WTC11 (cell line): ENCODE measurements at regions not wholly inside any gene's neighbourhood (a gene's known extent, or its start where the extent isn't known, plus 50 kb on each side); places are given as distances from the start of the nearest gene placed in this dataset.
"Not testable (repeated sequence)": the region's sequence is repeated elsewhere in the genome, so short reads cannot be mapped to it uniquely, and the experiment has no call there.

Experiments used
- ATAC-seq: fragments of 200-7000 bp; cut with Tn5 transposase; 2 replicates; pipeline ENCODE4 v1.10.0; 2021; ENCODE audit warnings: mild to moderate bottlenecking, moderate library complexity
- CTCF ChIA-PET: fragments of 300-600 bp; sonication (Branson Sonifier 250); formaldehyde crosslinking; loops from one replicate; lab custom pipeline; 2021; ENCODE audit warnings: antibody characterized with exemption; lab: Charles Lee
- POLR2A ChIA-PET: fragments of 350-600 bp; sonication (Branson Sonifier 250); formaldehyde crosslinking; loops from one replicate; lab custom pipeline; 2021; ENCODE audit warnings: antibody characterized with exemption; lab: Charles Lee
- DNase-seq: peaks from one replicate; pipeline ENCODE4 v3.0.0; 2021; ENCODE audit warnings: low spot score
- H3K27ac Mint-ChIP-seq: 2 replicates; pipeline ENCODE4 v1.8.0; 2021; ENCODE audit warnings: mixed read lengths
- H3K27me3 Mint-ChIP-seq: 2 replicates; pipeline ENCODE4 v1.8.0; 2021; ENCODE audit warnings: low read depth, mild to moderate bottlenecking, moderate library complexity, mixed read lengths
- H3K36me3 Mint-ChIP-seq: 2 replicates; pipeline ENCODE4 v1.8.0; 2021; ENCODE audit warnings: mixed read lengths
- H3K4me1 Mint-ChIP-seq: 2 replicates; pipeline ENCODE4 v1.8.0; 2022; ENCODE audit warnings: mixed read lengths
- H3K4me3 Mint-ChIP-seq: 2 replicates; pipeline ENCODE4 v1.8.0; 2021; ENCODE audit warnings: mild to moderate bottlenecking, moderate library complexity, mixed read lengths
- H3K9me3 Mint-ChIP-seq: 2 replicates; pipeline ENCODE4 v1.8.0; 2021; ENCODE audit warnings: mixed read lengths
- CBFB ChIP-seq: sonication (generic); formaldehyde crosslinking; IDR thresholded peaks from 2 replicates; pipeline ENCODE4 v1.8.1; 2022; ENCODE audit warnings: mild to moderate bottlenecking, low read depth, missing genetic modification reagents
- ETV6 ChIP-seq: sonication (generic); formaldehyde crosslinking; IDR thresholded peaks from 2 replicates; pipeline ENCODE4 v1.8.1; 2022; ENCODE audit warnings: mild to moderate bottlenecking, missing genetic modification reagents
- FOXK1 ChIP-seq: sonication (generic); formaldehyde crosslinking; IDR thresholded peaks from 2 replicates; pipeline ENCODE4 v1.8.0; 2022; ENCODE audit warnings: mild to moderate bottlenecking, moderate library complexity, missing genetic modification reagents
- GRHL2 ChIP-seq: fragments of 250-450 bp; sonication (Bioruptor Pico); IDR thresholded peaks from 2 replicates; pipeline ENCODE4 v1.8.0; 2022; ENCODE audit warnings: mild to moderate bottlenecking, moderate library complexity; ENCODE audit not compliant: insufficient replicate concordance, severe bottlenecking
- HMGA2 ChIP-seq: fragments of 250-450 bp; sonication (Bioruptor Pico); IDR thresholded peaks from 2 replicates; pipeline ENCODE4 v1.4.0; 2021; ENCODE audit warnings: mild to moderate bottlenecking, moderate library complexity
- IRF1 ChIP-seq: sonication (generic); formaldehyde crosslinking; IDR thresholded peaks from 2 replicates; pipeline ENCODE4 v1.8.0; 2023; ENCODE audit warnings: missing genetic modification reagents
- NFE2L1 ChIP-seq: sonication (generic); formaldehyde crosslinking; IDR thresholded peaks from 2 replicates; pipeline ENCODE4 v1.8.1; 2023; ENCODE audit warnings: missing genetic modification reagents
- OVOL2 ChIP-seq: fragments of 250-450 bp; sonication (Bioruptor Pico); IDR thresholded peaks from 2 replicates; pipeline ENCODE4 v1.9.0; 2021; ENCODE audit warnings: mild to moderate bottlenecking, borderline replicate concordance
- USF2 ChIP-seq: sonication (generic); formaldehyde crosslinking; IDR thresholded peaks from 2 replicates; pipeline ENCODE4 v1.8.1; 2023; ENCODE audit warnings: mild to moderate bottlenecking, missing genetic modification reagents, moderate library complexity
- ZNF263 ChIP-seq: sonication (generic); formaldehyde crosslinking; IDR thresholded peaks from 2 replicates; pipeline ENCODE4 v1.8.1; 2022; ENCODE audit warnings: low read depth, mild to moderate bottlenecking, moderate library complexity, missing genetic modification reagents
- ZNF281 ChIP-seq: sonication (generic); formaldehyde crosslinking; IDR thresholded peaks from 2 replicates; pipeline ENCODE4 v1.8.0; 2023; ENCODE audit warnings: mild to moderate bottlenecking, missing genetic modification reagents
- ZNF317 ChIP-seq: sonication (generic); formaldehyde crosslinking; IDR thresholded peaks from 2 replicates; pipeline ENCODE4 v1.8.1; 2023; ENCODE audit warnings: low read depth, mild to moderate bottlenecking, moderate library complexity, missing genetic modification reagents, borderline replicate concordance

- POLR2A ChIA-PET: no interaction called here
- no peaks in the 10 kb centered on the region; the same call in 1 of the 2 replicates for H3K36me3 Mint-ChIP-seq
- ATAC-seq: no peak
- peaks cover 7% of the 10 kb centered on the region; the same call in 1 of the 2 replicates for H3K9me3 Mint-ChIP-seq
- peaks cover 41% of the 10 kb centered on the region for H3K4me1 Mint-ChIP-seq
- no peak for DNase-seq
- H3K4me3 Mint-ChIP-seq: no peak overlapping the region
- CTCF ChIA-PET: no interaction called here
- H3K27ac Mint-ChIP-seq: no peak overlapping the region
- H3K27me3 Mint-ChIP-seq: no peaks in the 10 kb centered on the region
- TF ChIP-seq OVOL2 (CRISPR knock-in tag) (no peak), NFE2L1 (CRISPR knock-in tag) (no peak), ZNF281 (CRISPR knock-in tag) (no peak), ZNF317 (CRISPR knock-in tag) (no peak), IRF1 (no peak), HMGA2 (CRISPR knock-in tag) (no peak)
These were observed 139.9 kb downstream of the SKIDA1 start for GRCh38 chr10:21385536-21385935.

GRCh38 chr10:21379143-21379542 lies 146.3 kb downstream of the SKIDA1 start:
- ATAC-seq (no peak), DNase-seq (no peak)
- H3K4me1 Mint-ChIP-seq: no peaks in the 10 kb centered on the region
- H3K27me3 Mint-ChIP-seq: no peaks in the 10 kb centered on the region
- ChIA-PET POLR2A (no interaction called here), CTCF (interaction anchor here (1.0 kb wide), 1 partner anchor 100 kb away, joined by 3 read pairs; no protein-coding TSS in a partner anchor)
- peaks cover 9% of the 10 kb centered on the region for H3K9me3 Mint-ChIP-seq
- H3K36me3 Mint-ChIP-seq: no peaks in the 10 kb centered on the region
- 0 out of 2 replicates have a peak, but pooled peaks have one; percentile 20 for TF ChIP-seq USF2 (CRISPR knock-in tag)
- no peak for TF ChIP-seq ETV6 (CRISPR knock-in tag)
- no peak overlapping the region for H3K4me3 Mint-ChIP-seq
- no peak overlapping the region for H3K27ac Mint-ChIP-seq

GRCh38 chr10:21375274-21375673 lies 150.2 kb downstream of the SKIDA1 start:
- CTCF ChIA-PET: interaction anchor here (0.6 kb wide), 1 partner anchor 100 kb away, joined by 4 read pairs; no protein-coding TSS in a partner anchor
- H3K36me3 Mint-ChIP-seq, H3K4me1 Mint-ChIP-seq, DNase-seq, H3K4me3 Mint-ChIP-seq, ATAC-seq, H3K9me3 Mint-ChIP-seq, POLR2A ChIA-PET, H3K27me3 Mint-ChIP-seq: not testable (repeated sequence)
- H3K27ac Mint-ChIP-seq: peak overlapping the region; percentile 16; the same call in 1 of the 2 replicates

- H3K27ac Mint-ChIP-seq, H3K4me3 Mint-ChIP-seq, H3K36me3 Mint-ChIP-seq, POLR2A ChIA-PET, ATAC-seq, H3K27me3 Mint-ChIP-seq, H3K9me3 Mint-ChIP-seq, H3K4me1 Mint-ChIP-seq, DNase-seq: not testable (repeated sequence)
- CTCF ChIA-PET: interaction anchor here (0.5 to 0.9 kb wide), 3 partner anchors 70 to 136 kb away, joined by 3 to 4 read pairs (median 3); no protein-coding TSS in a partner anchor
These were observed 151.6 kb downstream of the SKIDA1 start for GRCh38 chr10:21373881-21374280.

- no peaks in the 10 kb centered on the region for H3K36me3 Mint-ChIP-seq
- no peak overlapping the region for H3K27ac Mint-ChIP-seq
- H3K4me3 Mint-ChIP-seq: no peak overlapping the region
- H3K9me3 Mint-ChIP-seq: peaks cover 6% of the 10 kb centered on the region; the same call in 1 of the 2 replicates
- ChIA-PET CTCF (no interaction called here), POLR2A (no interaction called here)
- TF ChIP-seq FOXK1 (CRISPR knock-in tag) (no peak), GRHL2 (CRISPR knock-in tag) (no peak), IRF1 (no peak), CBFB (CRISPR knock-in tag) (no peak), NFE2L1 (CRISPR knock-in tag) (no peak), ZNF263 (CRISPR knock-in tag) (no peak)
- H3K4me1 Mint-ChIP-seq: peaks cover 11% of the 10 kb centered on the region
- H3K27me3 Mint-ChIP-seq: no peaks in the 10 kb centered on the region
- DNase-seq (no peak), ATAC-seq (peak; percentile 71)
These were observed 152.7 kb downstream of the SKIDA1 start for GRCh38 chr10:21372651-21373410.
